CD14-positive monocyte (primary cell): ENCODE measurements at regions not wholly inside any gene's neighbourhood (a gene's known extent, or its start where the extent isn't known, plus 50 kb on each side); places are given as distances from the start of the nearest gene placed in this dataset.

Source experiments
- DNase-seq, 3 donors: peaks; one replicate each; pipeline ENCODE4 v3.0.0-alpha.2; 2011 to 2022
- H2AFZ ChIP-seq: 2 replicates; pipeline ENCODE4 v1.6.0; 2012; ENCODE audit warnings: mild to moderate bottlenecking, low read depth, low read length, inconsistent platforms; ENCODE audit not compliant: insufficient read depth, poor library complexity, severe bottlenecking
- H3K27ac ChIP-seq, 2 donors: 1 replicate in 1 of 2; 2 replicates in 1 of 2; pipeline ENCODE4 v1.5.1; 2012 to 2013; ENCODE audit warnings: low read length in 2 of 2, control low read depth in 1 of 2, inconsistent platforms in 1 of 2, low read depth in 1 of 2, mild to moderate bottlenecking in 1 of 2
- H3K27me3 ChIP-seq, 2 donors: one replicate each; pipeline versions ENCODE4 v1.6.0 to v1.6.1; 2011 to 2013; ENCODE audit warnings: low read length in 2 of 2; ENCODE audit not compliant: control insufficient read depth in 2 of 2, insufficient read depth in 2 of 2
- H3K36me3 ChIP-seq, 2 donors: replicated peaks in 1 of 2; 1 replicate in 1 of 2; 2 replicates in 1 of 2; pipeline versions ENCODE4 v1.5.1 to v1.6.1; 2012 to 2013; ENCODE audit warnings: low read length in 2 of 2, control low read depth in 1 of 2, inconsistent platforms in 1 of 2, mild to moderate bottlenecking in 1 of 2; ENCODE audit not compliant: insufficient read depth in 2 of 2, control insufficient read depth in 1 of 2
- H3K4me1 ChIP-seq, 2 donors: 1 replicate in 1 of 2; 2 replicates in 1 of 2; pipeline versions ENCODE4 v1.5.1 to v1.6.1; 2012 to 2013; ENCODE audit warnings: low read length in 2 of 2, control low read depth in 1 of 2, inconsistent platforms in 1 of 2, mild to moderate bottlenecking in 1 of 2, moderate library complexity in 1 of 2; ENCODE audit not compliant: insufficient read depth in 2 of 2, control insufficient read depth in 1 of 2
- H3K4me2 ChIP-seq: replicated peaks from 2 replicates; pipeline ENCODE3; 2012; ENCODE audit warnings: low read length, moderate library complexity, mild to moderate bottlenecking; ENCODE audit not compliant: poor library complexity, severe bottlenecking; ENCODE audit errors: extremely low read depth
- H3K4me3 ChIP-seq, 3 experiments: fragments of 200-600 bp in 1 of 3; sonication (generic) in 1 of 3; replicated peaks in 1 of 3; 1 replicate in 2 of 3; 2 replicates in 1 of 3; pipeline ENCODE4 v1.5.1; 2011 to 2013; ENCODE audit warnings: low read length in 3 of 3, mild to moderate bottlenecking in 3 of 3, control low read depth in 2 of 3, low read depth in 2 of 3, inconsistent platforms in 1 of 3, moderate library complexity in 1 of 3
- H3K79me2 ChIP-seq: 2 replicates; pipeline ENCODE4 v1.6.0; 2012; ENCODE audit warnings: mild to moderate bottlenecking, control low read depth, inconsistent platforms, low read length, moderate library complexity; ENCODE audit not compliant: insufficient read depth
- H3K9ac ChIP-seq: 2 replicates; pipeline ENCODE4 v1.6.0; 2017; ENCODE audit warnings: low read length, mild to moderate bottlenecking; ENCODE audit not compliant: insufficient read depth, poor library complexity, severe bottlenecking
- H3K9me3 ChIP-seq, 2 donors: replicated peaks in 1 of 2; 1 replicate in 1 of 2; 2 replicates in 1 of 2; pipeline versions ENCODE4 v1.5.1 to v1.6.1; 2012 to 2013; ENCODE audit warnings: low read length in 2 of 2, control low read depth in 1 of 2; ENCODE audit not compliant: control insufficient read depth in 1 of 2, insufficient read depth in 1 of 2
- H4K20me1 ChIP-seq: 2 replicates; pipeline ENCODE4 v1.6.0; 2012; ENCODE audit warnings: mild to moderate bottlenecking, low read length, control low read depth, moderate library complexity; ENCODE audit not compliant: insufficient read depth
- H3K27ac Mint-ChIP-seq, 7 donors: one replicate each; pipeline ENCODE4 v1.8.0; 2020; ENCODE audit warnings: mild to moderate bottlenecking in 7 of 7, mixed read lengths in 7 of 7, moderate library complexity in 6 of 7, inconsistent platforms in 2 of 7
- H3K27me3 Mint-ChIP-seq, 3 donors: one replicate each; pipeline ENCODE4 v1.8.0; 2021 to 2022; ENCODE audit warnings: low read depth in 3 of 3, mild to moderate bottlenecking in 3 of 3, mixed read lengths in 3 of 3, moderate library complexity in 3 of 3, inconsistent platforms in 1 of 3
- H3K36me3 Mint-ChIP-seq, 2 donors: one replicate each; pipeline ENCODE4 v1.8.0; 2020; ENCODE audit warnings: mixed read lengths in 2 of 2, inconsistent platforms in 1 of 2, mild to moderate bottlenecking in 1 of 2
- H3K4me1 Mint-ChIP-seq: one replicate; pipeline ENCODE4 v1.8.0; 2020; ENCODE audit warnings: mild to moderate bottlenecking, mixed read lengths
- H3K4me3 Mint-ChIP-seq, 2 donors: one replicate each; pipeline ENCODE4 v1.8.0; 2020; ENCODE audit warnings: mild to moderate bottlenecking in 2 of 2, mixed read lengths in 2 of 2, moderate library complexity in 1 of 2
- H3K9me3 Mint-ChIP-seq, 7 donors: one replicate each; pipeline ENCODE4 v1.8.0; 2020 to 2022; ENCODE audit warnings: mixed read lengths in 7 of 7, mild to moderate bottlenecking in 6 of 7, moderate library complexity in 6 of 7, inconsistent platforms in 2 of 7
- CTCF ChIP-seq: fragments of 200-600 bp; IDR thresholded peaks from one replicate; pipeline ENCODE4 v1.8.0; 2022; ENCODE audit warnings: antibody characterized with exemption, mild to moderate bottlenecking
- WGBS: methylation state at CpG from one replicate; pipeline ENCODE4 v1.1.5; 2013; ENCODE audit warnings: missing lambda C conversion rate; ENCODE audit not compliant: insufficient coverage; 5-methylcytosine and 5-hydroxymethylcytosine counted together
- intact Hi-C, 2 donors: fragments of 100-400 bp; cut with micrococcal nuclease; formaldehyde crosslinking; loops; one replicate each; pipeline versions ENCODE4 v1.15.0 to v1.15.1; 2023

DNA sequence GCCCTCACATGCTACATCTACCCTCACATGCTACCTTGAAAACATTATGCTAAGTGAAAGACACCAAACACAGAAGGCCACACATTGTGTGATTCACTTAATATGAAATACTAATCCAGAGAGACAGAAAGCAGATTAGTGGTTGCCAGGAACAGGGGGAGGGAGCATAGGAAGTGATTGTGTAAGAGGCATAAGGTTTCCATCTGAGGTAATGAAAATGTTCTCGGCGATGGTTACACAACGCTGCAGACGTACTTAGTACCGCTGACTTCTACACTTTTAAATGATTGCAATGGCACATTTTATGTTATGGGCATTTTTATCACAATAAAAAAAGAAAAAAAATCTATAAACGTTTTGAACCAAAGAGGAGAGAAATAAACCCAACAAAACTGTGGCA, 742.3 kb downstream of the TYW1 start:
- no peaks in the 10 kb centered on the region for H3K4me1 Mint-ChIP-seq

DNA sequence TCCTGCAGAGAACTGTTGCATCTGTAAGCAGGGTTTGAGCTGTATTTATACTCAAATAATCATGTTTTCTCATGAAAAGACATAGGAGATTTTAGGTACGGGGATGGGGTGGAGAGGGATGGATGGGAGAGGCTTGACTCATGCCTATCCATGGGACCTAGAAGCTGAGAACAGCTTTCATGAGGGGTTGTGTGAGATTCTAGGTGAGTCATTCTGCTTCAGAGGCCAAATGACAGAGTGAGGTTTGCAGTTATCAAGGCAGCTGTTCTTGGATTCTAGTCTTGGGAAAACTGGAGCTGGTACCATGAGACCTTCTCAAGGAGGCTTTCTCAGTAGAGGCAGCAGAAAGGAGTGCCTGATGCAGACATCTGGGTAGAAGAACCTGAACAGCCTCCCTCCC, 746.9 kb downstream of the TYW1 start:
- Histone ChIP-seq H3K36me3 (no peaks in the 10 kb centered on the region), H3K4me2 (no peak overlapping the region), H3K79me2 (no peaks in the 10 kb centered on the region), H3K9me3 (peaks cover 69 to 70% of the 10 kb centered on the region in 2 donors), H3K27me3 (no peaks in the 10 kb centered on the region), H4K20me1 (no peaks in the 10 kb centered on the region), H3K27ac (no peak overlapping the region), H2AFZ (no peak overlapping the region), H3K4me1 (no peaks in the 10 kb centered on the region), H3K4me3 (no peak overlapping the region), H3K9ac (no peak overlapping the region)
- Mint-ChIP-seq H3K4me3 (no peak overlapping the region), H3K9me3 (peaks cover 12 to 63% (median 37%) of the 10 kb centered on the region in 7 donors), H3K27me3 (peaks cover 0 to 2% (median 0%) of the 10 kb centered on the region in 3 donors), H3K27ac (no peak overlapping the region), H3K36me3 (no peaks in the 10 kb centered on the region), H3K4me1 (no peaks in the 10 kb centered on the region)
- no peak for DNase-seq
- whole genome bisulfite sequencing = 89% methylated on average over 1 of the region's 1 CpG
- intact Hi-C loops = no loop called here
- TF ChIP-seq CTCF = no peak

More for the DNA sequence above, 742.3 kb downstream of the TYW1 start:
- Histone ChIP-seq H3K9me3 (peaks cover 79 to 82% of the 10 kb centered on the region in 2 donors), H4K20me1 (no peaks in the 10 kb centered on the region), H3K27ac (no peak overlapping the region), H2AFZ (no peak overlapping the region), H3K36me3 (no peaks in the 10 kb centered on the region), H3K27me3 (no peaks in the 10 kb centered on the region), H3K79me2 (no peaks in the 10 kb centered on the region), H3K4me3 (no peak overlapping the region), H3K4me2 (no peak overlapping the region), H3K4me1 (no peaks in the 10 kb centered on the region), H3K9ac (no peak overlapping the region)
- H3K27me3 Mint-ChIP-seq = no peaks in the 10 kb centered on the region
- H3K9me3 Mint-ChIP-seq = peaks cover 16 to 63% (median 36%) of the 10 kb centered on the region in 7 donors
- no peaks in the 10 kb centered on the region for H3K36me3 Mint-ChIP-seq
- intact Hi-C loops = no loop called here
- no CpG with 5 or more reads among the region's 6 CpGs for WGBS
- no peak for DNase-seq
- no peak for TF ChIP-seq CTCF
- no peak overlapping the region for H3K4me3 Mint-ChIP-seq
- H3K27ac Mint-ChIP-seq = no peak overlapping the region
